B cell (primary cell): ENCODE measurements at regions not wholly inside any gene's neighbourhood (a gene's known extent, or its start where the extent isn't known, plus 50 kb on each side); places are given as distances from the start of the nearest gene placed in this dataset.

Experiments used
- ATAC-seq: fragments of 200-7000 bp; cut with Tn5 transposase; one replicate; pipeline ENCODE4 v1.10.0; 2021; ENCODE audit warnings: low read depth, mild to moderate bottlenecking, moderate number of reproducible peaks, moderate library complexity
- CTCF ChIA-PET: fragments of 350-600 bp; sonication (Branson Sonifier 250); formaldehyde crosslinking; loops from one replicate; lab custom pipeline; 2021; ENCODE audit warnings: antibody characterized with exemption, inconsistent platforms; lab: Charles Lee
- POLR2A ChIA-PET: fragments of 350-600 bp; sonication (Branson Sonifier 250); formaldehyde crosslinking; loops from one replicate; lab custom pipeline; 2021; ENCODE audit warnings: antibody characterized with exemption; lab: Charles Lee
- DNase-seq: peaks from one replicate; pipeline ENCODE4 v3.0.0; 2013
- H2AFZ ChIP-seq: 2 replicates; pipeline ENCODE4 v1.6.1; 2012; ENCODE audit warnings: mild to moderate bottlenecking, low read depth, low read length; ENCODE audit not compliant: insufficient read depth, poor library complexity, severe bottlenecking
- H3K27ac ChIP-seq, 2 donors: 1 replicate in 1 of 2; 2 replicates in 1 of 2; pipeline ENCODE4 v1.5.1; 2012 to 2013; ENCODE audit warnings: low read length in 2 of 2, mild to moderate bottlenecking in 2 of 2, moderate library complexity in 1 of 2
- H3K27me3 ChIP-seq, 4 experiments: fragments of 200-600 bp in 1 of 4; sonication (generic) in 1 of 4; replicated peaks in 1 of 4; 1 replicate in 2 of 4; 2 replicates in 2 of 4; pipeline versions ENCODE4 v1.6.1 to v1.7.0; 2013 to 2016; ENCODE audit warnings: low read length in 3 of 4, mild to moderate bottlenecking in 2 of 4, mixed read lengths in 1 of 4, moderate library complexity in 1 of 4; ENCODE audit not compliant: insufficient read depth in 4 of 4, control insufficient read depth in 3 of 4; ENCODE audit errors: control extremely low read depth in 1 of 4
- H3K36me3 ChIP-seq, 2 experiments: replicated peaks in 1 of 2; 1 replicate in 1 of 2; 2 replicates in 1 of 2; pipeline versions ENCODE4 v1.6.1 to v1.7.1; 2013; ENCODE audit warnings: low read length in 1 of 2; ENCODE audit not compliant: insufficient read depth in 2 of 2, control insufficient read depth in 1 of 2; ENCODE audit errors: control extremely low read depth in 1 of 2, extremely low read depth in 1 of 2
- H3K4me1 ChIP-seq, 2 donors: fragments of 200-600 bp in 1 of 2; sonication (generic) in 1 of 2; 1 replicate in 1 of 2; 2 replicates in 1 of 2; pipeline versions ENCODE4 v1.5.1 to v1.6.1; 2013 to 2017; ENCODE audit warnings: low read length in 2 of 2; ENCODE audit not compliant: control insufficient read depth in 2 of 2, insufficient read depth in 2 of 2
- H3K4me2 ChIP-seq: replicated peaks from 2 replicates; pipeline ENCODE3; 2012; ENCODE audit warnings: mild to moderate bottlenecking, low read depth, low read length; ENCODE audit not compliant: poor library complexity, severe bottlenecking
- H3K4me3 ChIP-seq, 5 experiments: fragments of 200-600 bp in 1 of 5; sonication (generic) in 1 of 5; 1 replicate in 3 of 5; 2 replicates in 2 of 5; pipeline versions ENCODE4 v1.5.1 to v1.7.0; 2011 to 2016; ENCODE audit warnings: low read length in 4 of 5, mild to moderate bottlenecking in 4 of 5, low read depth in 2 of 5, control low read depth in 1 of 5, moderate library complexity in 1 of 5; ENCODE audit not compliant: insufficient read depth in 1 of 5; ENCODE audit errors: control extremely low read depth in 1 of 5, extremely low read depth in 1 of 5
- H3K79me2 ChIP-seq: fragments of 200-600 bp; sonication (generic); one replicate; pipeline ENCODE4 v1.6.0; 2016; ENCODE audit warnings: low read length; ENCODE audit not compliant: control insufficient read depth, insufficient read depth
- H3K9ac ChIP-seq: fragments of 200-600 bp; sonication (generic); 2 replicates; pipeline ENCODE4 v1.6.1; 2017; ENCODE audit warnings: mild to moderate bottlenecking, low read length, moderate library complexity
- H3K9me3 ChIP-seq, 3 donors: one replicate each; pipeline versions ENCODE4 v1.6.1 to v1.7.1; 2013; ENCODE audit warnings: low read length in 2 of 3; ENCODE audit not compliant: control insufficient read depth in 2 of 3, insufficient read depth in 1 of 3; ENCODE audit errors: control extremely low read depth in 1 of 3
- H4K20me1 ChIP-seq: 2 replicates; pipeline ENCODE4 v1.6.0; 2012; ENCODE audit warnings: mild to moderate bottlenecking, low read length; ENCODE audit not compliant: insufficient read depth, control insufficient read depth, poor library complexity, severe bottlenecking
- H3K27ac Mint-ChIP-seq: one replicate; pipeline ENCODE4 v1.8.0; 2021; ENCODE audit warnings: mixed read lengths
- H3K27me3 Mint-ChIP-seq: one replicate; pipeline ENCODE4 v1.8.0; 2021; ENCODE audit warnings: mixed read lengths
- H3K4me1 Mint-ChIP-seq: one replicate; pipeline ENCODE4 v1.8.0; 2021; ENCODE audit warnings: mixed read lengths
- H3K4me3 Mint-ChIP-seq: one replicate; pipeline ENCODE4 v1.8.0; 2021; ENCODE audit warnings: mixed read lengths
- H3K9me3 Mint-ChIP-seq: one replicate; pipeline ENCODE4 v1.8.0; 2022; ENCODE audit warnings: mixed read lengths; ENCODE audit not compliant: insufficient read depth
- EZH2 ChIP-seq: IDR thresholded peaks from 2 replicates; pipeline ENCODE4 v1.6.1; 2012; ENCODE audit warnings: borderline replicate concordance, low read depth, mild to moderate bottlenecking, moderate library complexity, low read length; ENCODE audit not compliant: insufficient read depth, poor library complexity, severe bottlenecking
- WGBS: methylation state at CpG from one replicate; pipeline ENCODE4 v1.1.5; 2013; ENCODE audit warnings: missing lambda C conversion rate; ENCODE audit not compliant: insufficient coverage; 5-methylcytosine and 5-hydroxymethylcytosine counted together
- intact Hi-C: fragments of 100-400 bp; cut with micrococcal nuclease; formaldehyde crosslinking; loops from one replicate; pipeline ENCODE4 v1.10.0; 2022
- TF ChIP-seq, protein P1 (sequence below): fragments of 200-600 bp; IDR thresholded peaks from one replicate; pipeline ENCODE4 v1.8.0; 2022; ENCODE audit warnings: antibody characterized with exemption, mild to moderate bottlenecking

DNA sequence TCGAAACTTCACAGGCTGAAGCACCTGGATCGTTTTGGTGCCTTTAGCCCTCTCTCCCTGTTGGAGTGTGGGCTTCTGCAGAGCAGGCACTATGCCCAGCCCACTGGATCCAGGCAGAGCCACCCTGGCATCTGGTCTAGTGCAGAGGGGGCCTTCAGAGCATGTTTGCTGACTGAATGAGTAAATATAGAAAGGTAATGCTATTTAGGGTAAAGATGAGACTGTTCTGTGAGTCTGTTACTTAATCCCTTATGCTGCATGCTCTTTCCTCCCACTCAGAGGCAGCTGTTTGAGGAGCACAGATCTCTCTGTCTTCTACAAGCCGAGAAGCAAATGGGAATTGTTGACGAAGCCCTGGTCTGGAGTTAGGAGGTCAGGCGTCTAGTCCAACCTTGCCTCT lies 130.2 kb downstream of the RGPD3 start:
- no peaks in the 10 kb centered on the region for H3K27me3 Mint-ChIP-seq
- Histone ChIP-seq H3K4me1 (no peaks in the 10 kb centered on the region), H4K20me1 (no peaks in the 10 kb centered on the region), H3K27ac (no peak overlapping the region), H3K9ac (no peak overlapping the region), H3K27me3 (no peaks in the 10 kb centered on the region), H3K4me2 (no peak overlapping the region), H2AFZ (no peak overlapping the region), H3K36me3 (no peaks in the 10 kb centered on the region), H3K9me3 (peaks cover 0 to 3% (median 0%) of the 10 kb centered on the region in 3 donors), H3K4me3 (no peak overlapping the region), H3K79me2 (no peaks in the 10 kb centered on the region)
- no peaks in the 10 kb centered on the region for H3K9me3 Mint-ChIP-seq
- intact Hi-C loops, result no loop called here
- no peak for TF ChIP-seq EZH2
- TF ChIP-seq, protein P1, sequence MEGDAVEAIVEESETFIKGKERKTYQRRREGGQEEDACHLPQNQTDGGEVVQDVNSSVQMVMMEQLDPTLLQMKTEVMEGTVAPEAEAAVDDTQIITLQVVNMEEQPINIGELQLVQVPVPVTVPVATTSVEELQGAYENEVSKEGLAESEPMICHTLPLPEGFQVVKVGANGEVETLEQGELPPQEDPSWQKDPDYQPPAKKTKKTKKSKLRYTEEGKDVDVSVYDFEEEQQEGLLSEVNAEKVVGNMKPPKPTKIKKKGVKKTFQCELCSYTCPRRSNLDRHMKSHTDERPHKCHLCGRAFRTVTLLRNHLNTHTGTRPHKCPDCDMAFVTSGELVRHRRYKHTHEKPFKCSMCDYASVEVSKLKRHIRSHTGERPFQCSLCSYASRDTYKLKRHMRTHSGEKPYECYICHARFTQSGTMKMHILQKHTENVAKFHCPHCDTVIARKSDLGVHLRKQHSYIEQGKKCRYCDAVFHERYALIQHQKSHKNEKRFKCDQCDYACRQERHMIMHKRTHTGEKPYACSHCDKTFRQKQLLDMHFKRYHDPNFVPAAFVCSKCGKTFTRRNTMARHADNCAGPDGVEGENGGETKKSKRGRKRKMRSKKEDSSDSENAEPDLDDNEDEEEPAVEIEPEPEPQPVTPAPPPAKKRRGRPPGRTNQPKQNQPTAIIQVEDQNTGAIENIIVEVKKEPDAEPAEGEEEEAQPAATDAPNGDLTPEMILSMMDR, result no peak
- ChIA-PET POLR2A (no interaction called here), CTCF (no interaction called here)
- H3K4me3 Mint-ChIP-seq, result no peak overlapping the region
- no peak for DNase-seq
- 90% methylated on average over 5 of the region's 5 CpGs for WGBS
- no peak for ATAC-seq
- H3K27ac Mint-ChIP-seq, result no peak overlapping the region
- no peaks in the 10 kb centered on the region for H3K4me1 Mint-ChIP-seq

DNA sequence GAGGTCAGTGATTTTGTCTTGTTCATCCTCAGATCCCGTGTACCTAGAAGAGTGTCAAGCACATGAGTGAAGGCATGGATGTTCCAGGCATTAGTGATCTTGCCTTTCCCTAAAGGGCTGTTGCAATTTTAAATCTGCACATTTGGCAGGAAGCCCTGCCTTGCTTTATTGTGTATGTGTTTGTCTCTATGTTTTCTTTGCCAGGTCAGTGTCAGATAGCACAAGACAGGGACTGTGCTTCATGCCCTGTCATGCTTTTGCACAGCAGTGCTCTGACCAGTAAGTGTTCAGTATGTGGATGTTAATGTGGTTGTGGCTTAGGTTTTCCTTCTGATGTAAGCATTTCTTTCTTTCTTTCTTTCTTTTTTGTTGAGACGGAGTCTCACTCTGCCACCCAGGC lies 131.5 kb downstream of the RGPD3 start:
- TF ChIP-seq, protein P1, result no peak
- no peak for TF ChIP-seq EZH2
- ChIA-PET CTCF (no interaction called here), POLR2A (no interaction called here)
- no peak overlapping the region for H2AFZ ChIP-seq
- no peaks in the 10 kb centered on the region for H3K79me2 ChIP-seq
- intact Hi-C loops, result no loop called here
- Mint-ChIP-seq H3K27me3 (no peaks in the 10 kb centered on the region), H3K4me1 (no peaks in the 10 kb centered on the region), H3K9me3 (no peaks in the 10 kb centered on the region), H3K27ac (no peak overlapping the region), H3K4me3 (no peak overlapping the region)
- no peak overlapping the region for H3K4me3 ChIP-seq
- no peak overlapping the region for H3K9ac ChIP-seq
- H4K20me1 ChIP-seq, result no peaks in the 10 kb centered on the region
- H3K27me3 ChIP-seq, result no peaks in the 10 kb centered on the region
- no peaks in the 10 kb centered on the region for H3K36me3 ChIP-seq
- ATAC-seq (no peak), DNase-seq (no peak)
- 80% methylated on average over 2 of the region's 2 CpGs for WGBS
- peaks cover 0 to 3% (median 0%) of the 10 kb centered on the region in 3 donors for H3K9me3 ChIP-seq
- H3K4me2 ChIP-seq, result no peak overlapping the region
- no peaks in the 10 kb centered on the region for H3K4me1 ChIP-seq
- H3K27ac ChIP-seq, result no peak overlapping the region
